ENCODE measurements at regions not wholly inside any gene's neighbourhood (a gene's known extent, or its start where the extent isn't known, plus 50 kb on each side); places are given as distances from the start of the nearest gene placed in this dataset.
"Not testable (repeated sequence)": the region's sequence is repeated elsewhere in the genome, so short reads cannot be mapped to it uniquely, and the experiment has no call there.

DNA sequence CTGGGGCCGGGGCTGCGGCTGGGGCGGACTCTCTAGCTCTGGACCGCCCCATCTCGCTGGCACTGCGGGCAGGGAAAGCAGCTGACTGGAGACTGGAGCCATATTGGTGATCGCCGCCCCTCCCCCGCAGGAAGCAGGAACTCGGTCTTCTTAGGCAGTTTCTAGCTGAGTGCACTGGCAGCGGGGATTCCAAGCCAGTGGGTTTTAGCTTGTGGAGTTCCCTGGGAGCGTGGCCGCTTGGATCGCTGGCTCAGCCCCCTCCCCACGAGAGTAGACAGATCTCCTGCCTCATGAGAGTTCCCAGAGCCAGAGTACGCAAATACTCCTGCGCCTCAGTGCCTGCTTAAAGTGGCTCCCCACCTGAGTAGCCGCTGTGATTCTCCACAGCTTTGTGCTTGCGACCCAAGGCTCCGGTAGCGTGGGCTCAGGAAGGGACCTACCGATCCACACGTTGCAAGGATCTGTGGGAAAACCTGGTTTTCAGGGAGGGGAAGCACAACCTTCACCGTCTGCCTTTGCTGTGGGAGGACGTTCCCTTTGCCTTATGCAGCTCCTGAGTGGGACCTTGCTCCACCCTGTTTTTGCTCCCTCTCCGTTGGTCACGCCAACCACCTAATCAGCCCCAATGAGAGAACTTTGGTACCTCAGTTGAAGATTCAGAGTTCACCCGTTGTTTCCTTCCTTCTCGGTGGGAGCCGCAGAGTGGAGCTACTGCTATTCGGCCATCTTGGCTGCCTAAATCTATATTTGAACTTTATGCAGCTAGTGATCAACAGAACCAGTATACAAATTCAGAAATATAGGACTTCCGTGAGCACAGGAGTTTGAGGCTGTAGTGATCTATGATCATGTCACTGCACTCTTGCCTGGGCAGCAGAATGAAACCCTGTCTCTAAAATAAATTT lies 803.9 kb upstream of the PCDH10 start:
- no peak for DNase-seq (ENCODE audit: low read depth)
- H3K4me3 ChIP-seq (ENCODE audit: low read depth, low read length): no peak overlapping the region
- no peak for TF ChIP-seq CTCF (conservative IDR thresholded peaks at IDR 0.05; ENCODE audit: low read depth, low read length)

- no peak for TF ChIP-seq CTCF (conservative IDR thresholded peaks at IDR 0.05; ENCODE audit: low read depth, low read length)
- no peak for DNase-seq (ENCODE audit: low read depth)
- no peak overlapping the region for H3K4me3 ChIP-seq (ENCODE audit: low read depth, low read length)
These were observed 803.1 kb upstream of the PCDH10 start for GRCh38 chr4:132346016-132346415.

DNA sequence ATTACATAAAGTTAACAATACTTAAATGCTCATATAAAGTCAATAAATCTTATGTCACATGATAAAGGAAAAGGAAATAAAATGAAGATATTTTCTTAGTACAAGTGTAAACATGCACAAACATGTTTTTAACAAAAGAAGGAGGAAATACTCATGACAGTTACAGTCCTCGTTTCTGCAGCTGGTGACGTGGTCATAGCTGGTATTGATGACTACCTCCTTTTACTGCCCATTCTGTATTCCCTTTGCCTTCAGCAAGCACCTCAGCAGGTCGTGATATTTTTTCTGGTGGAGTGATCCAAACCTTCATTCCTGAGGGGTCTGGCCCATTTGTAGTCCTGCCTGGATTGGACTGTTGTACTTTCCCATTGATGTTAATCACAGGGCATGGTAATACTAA lies 797.5 kb upstream of the PCDH10 start:
- DNase-seq (ENCODE audit: low read depth); H3K4me3 ChIP-seq (ENCODE audit: low read depth, low read length): not testable (repeated sequence)

DNA sequence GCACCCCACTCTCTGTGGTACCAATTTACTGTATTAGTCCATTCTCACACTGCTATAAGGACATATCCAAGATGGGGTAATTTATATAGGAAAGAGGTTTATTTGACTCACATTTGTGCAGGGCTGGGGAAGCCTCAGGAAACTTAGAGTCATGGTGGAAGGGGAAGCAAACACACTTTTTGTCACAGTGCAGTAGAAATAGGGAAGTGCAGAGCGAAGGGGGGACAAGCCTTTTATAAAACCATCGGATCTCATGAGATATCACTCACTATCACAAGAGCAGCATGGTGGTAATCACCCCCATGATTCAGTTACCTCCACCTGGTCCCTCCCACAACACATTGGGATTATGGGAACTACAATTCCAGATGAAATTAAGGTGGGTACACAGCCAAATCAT lies 766.9 kb upstream of the PCDH10 start:
- no peak overlapping the region for H3K4me3 ChIP-seq (ENCODE audit: low read depth, low read length)
- no peak for TF ChIP-seq CTCF (conservative IDR thresholded peaks at IDR 0.05; ENCODE audit: low read depth, low read length)
- no peak for DNase-seq (ENCODE audit: low read depth)

DNA sequence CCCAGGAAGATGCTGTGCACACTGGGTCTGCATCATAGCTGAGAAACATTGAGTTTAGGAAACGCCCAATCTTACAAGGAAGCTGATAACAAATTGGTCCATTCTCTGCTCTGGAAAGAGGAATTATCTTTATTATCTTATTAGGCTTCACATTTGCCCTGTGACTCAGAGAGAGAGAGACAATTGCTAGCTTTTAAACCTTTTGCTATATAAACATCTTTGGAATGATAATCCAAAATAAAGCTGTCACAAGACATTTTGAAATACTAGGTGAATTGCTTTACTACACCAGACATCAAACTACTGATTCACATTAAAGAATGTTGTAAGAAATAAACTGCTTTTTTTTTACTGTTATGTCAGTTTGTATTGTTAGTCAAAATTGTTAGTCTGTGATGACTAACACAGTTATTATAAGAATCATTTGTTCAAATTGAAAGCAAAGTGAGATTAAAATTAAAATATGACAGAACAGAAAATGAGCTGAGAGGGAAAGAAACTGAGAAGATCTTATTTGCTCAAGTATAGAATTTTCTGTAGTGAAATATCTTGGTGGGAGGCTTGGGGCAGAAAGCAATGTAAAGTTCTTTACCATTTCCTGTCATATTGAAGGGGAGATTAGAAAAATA lies 765.4 kb upstream of the PCDH10 start:
- no peak overlapping the region for H3K4me3 ChIP-seq (ENCODE audit: low read depth, low read length)
- TF ChIP-seq CTCF (conservative IDR thresholded peaks at IDR 0.05; ENCODE audit: low read depth, low read length): no peak
- peak; percentile 14 for DNase-seq (ENCODE audit: low read depth)

DNA sequence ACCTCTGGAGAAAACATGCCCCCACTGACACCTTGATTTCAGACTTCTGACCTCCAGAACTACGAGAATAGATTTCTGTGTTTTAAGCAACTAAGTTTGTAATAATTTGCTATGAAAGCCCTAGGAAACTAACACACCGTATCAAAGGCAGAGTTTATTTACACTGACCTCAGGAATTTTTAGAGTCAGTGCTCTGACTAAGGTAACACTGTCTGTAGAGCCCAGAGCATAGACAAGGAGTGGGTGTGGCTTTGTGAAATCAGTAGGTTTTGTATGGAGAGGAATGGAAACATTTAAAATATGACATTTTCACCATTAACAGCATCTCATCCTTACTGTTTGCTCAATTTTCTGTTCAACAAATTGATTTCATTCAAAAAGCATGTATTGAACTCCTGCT lies 764.4 kb upstream of the PCDH10 start:
- H3K4me3 ChIP-seq (ENCODE audit: low read depth, low read length): no peak overlapping the region
- DNase-seq (ENCODE audit: low read depth): peak; percentile 8
- no peak for TF ChIP-seq CTCF (conservative IDR thresholded peaks at IDR 0.05; ENCODE audit: low read depth, low read length)

DNA sequence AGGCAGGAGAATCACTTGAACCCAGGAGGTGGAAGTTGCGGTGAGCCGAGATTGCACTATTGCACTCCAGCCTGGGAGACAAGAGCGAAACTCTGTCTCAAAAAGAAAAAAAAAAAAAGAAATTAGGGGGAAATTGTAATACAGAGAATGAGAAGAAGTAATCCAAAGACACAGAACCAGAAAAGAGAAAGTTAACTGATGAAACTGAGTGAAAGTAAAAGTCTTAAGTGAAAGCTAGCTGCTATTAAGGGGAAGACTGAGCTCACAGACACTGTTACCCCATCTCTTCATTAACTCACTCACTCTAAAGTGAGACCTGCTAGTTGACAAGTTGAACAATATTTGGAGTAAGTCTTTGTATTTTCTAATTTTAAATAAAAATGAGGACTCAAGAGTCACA lies 763.0 kb upstream of the PCDH10 start:
- no peak overlapping the region for H3K4me3 ChIP-seq (ENCODE audit: low read depth, low read length)
- TF ChIP-seq CTCF (conservative IDR thresholded peaks at IDR 0.05; ENCODE audit: low read depth, low read length): no peak
- no peak for DNase-seq (ENCODE audit: low read depth)

All from choroid plexus epithelial cell (primary cell).